AG09309 (cell line): ENCODE measurements at regions not wholly inside any gene's neighbourhood (a gene's known extent, or its start where the extent isn't known, plus 50 kb on each side); places are given as distances from the start of the nearest gene placed in this dataset.

Experiments used
- DNase-seq: peaks from one replicate; pipeline ENCODE4 v3.0.0-alpha.2; 2010; ENCODE audit warnings: low read depth
- H3K4me3 ChIP-seq: 2 replicates; pipeline ENCODE4 v1.5.1; 2011; ENCODE audit warnings: mild to moderate bottlenecking, low read depth, low read length, moderate library complexity; ENCODE audit not compliant: control insufficient read depth
- CTCF ChIP-seq: IDR thresholded peaks from 2 replicates; pipeline ENCODE4 v1.5.1; 2011; ENCODE audit warnings: mild to moderate bottlenecking, low read depth, low read length, inconsistent platforms; ENCODE audit not compliant: insufficient read depth, control insufficient read depth; ENCODE audit errors: missing control alignments

GRCh38 chr1:218869276-218869675, 304.4 kb upstream of the LYPLAL1 start:
- H3K4me3 ChIP-seq: no peak overlapping the region
- DNase-seq: no peak
- TF ChIP-seq CTCF: no peak

DNA sequence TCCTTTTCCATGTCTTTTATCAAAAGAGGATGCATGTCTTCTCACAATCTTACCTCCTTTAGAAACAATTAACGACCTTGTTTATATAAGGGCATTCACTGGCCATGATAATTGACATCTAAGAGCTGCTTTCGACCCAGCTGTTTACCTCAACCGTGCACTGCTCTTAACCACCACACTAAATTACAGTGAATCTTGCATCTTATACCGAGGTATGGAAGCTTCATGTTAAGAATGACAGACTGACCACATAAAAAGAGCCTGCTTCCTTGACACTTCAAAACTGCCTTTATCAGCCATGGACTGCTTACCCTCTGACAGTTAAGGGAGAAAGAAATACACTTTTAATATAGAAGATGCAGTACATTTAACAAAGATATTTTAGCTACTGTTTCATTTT, 301.7 kb upstream of the LYPLAL1 start:
- no peak for TF ChIP-seq CTCF
- H3K4me3 ChIP-seq: no peak overlapping the region
- no peak for DNase-seq

GRCh38 chr1:218872928-218873327, 300.8 kb upstream of the LYPLAL1 start:
- no peak for TF ChIP-seq CTCF
- no peak overlapping the region for H3K4me3 ChIP-seq
- DNase-seq: no peak

DNA sequence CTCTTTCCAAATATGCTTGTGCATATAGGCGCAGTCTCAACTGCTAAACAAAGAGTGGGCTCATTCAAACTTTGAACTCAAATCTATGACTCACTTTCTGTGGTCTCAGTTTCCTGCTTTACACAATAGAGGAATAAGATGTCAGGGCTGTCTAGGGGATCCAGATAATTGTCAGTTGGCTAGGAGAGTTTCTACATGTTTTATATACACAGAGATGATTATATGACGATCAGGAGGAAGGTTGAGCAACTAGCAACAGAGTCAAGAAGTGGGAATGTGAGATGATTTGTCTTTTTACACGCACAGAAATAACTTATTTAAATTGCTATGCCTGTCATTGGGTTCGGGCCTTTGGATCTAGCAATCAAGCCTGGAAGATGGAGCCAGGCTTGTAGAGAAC, 299.4 kb upstream of the LYPLAL1 start:
- no peak for TF ChIP-seq CTCF
- peak; percentile 82 for DNase-seq
- H3K4me3 ChIP-seq: no peak overlapping the region

DNA sequence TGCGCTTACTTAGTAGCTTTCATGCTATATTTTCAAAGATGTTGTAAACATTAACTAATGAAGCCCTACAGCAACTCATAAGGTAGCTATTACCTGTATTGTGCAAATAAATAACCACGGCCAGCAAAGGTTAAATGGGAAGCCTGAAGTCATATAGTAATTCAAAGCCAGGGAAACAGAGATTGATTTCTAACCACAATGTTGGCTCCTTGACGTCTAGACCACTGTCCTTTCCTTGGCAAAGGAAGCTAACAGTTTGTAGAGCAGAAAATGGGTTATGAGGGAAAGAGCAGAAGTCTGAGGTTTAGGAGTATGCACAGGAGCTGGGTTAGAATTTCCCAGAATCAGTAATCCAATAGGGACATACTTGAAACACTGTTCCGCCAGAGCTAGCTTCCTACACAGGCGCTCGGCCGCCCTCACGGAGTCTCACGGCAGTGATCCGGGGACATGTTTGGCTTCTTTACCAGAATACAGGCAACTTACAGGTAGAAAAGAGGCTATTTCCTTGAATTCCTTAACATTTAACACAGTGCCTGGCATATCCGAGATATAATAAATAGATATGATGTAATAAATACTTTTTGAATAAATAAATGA, 298.8 kb upstream of the LYPLAL1 start:
- DNase-seq: no peak
- no peak overlapping the region for H3K4me3 ChIP-seq
- no peak for TF ChIP-seq CTCF

GRCh38 chr1:218878369-218878768, 295.3 kb upstream of the LYPLAL1 start:
- H3K4me3 ChIP-seq: no peak overlapping the region
- no peak for TF ChIP-seq CTCF
- DNase-seq: no peak

DNA sequence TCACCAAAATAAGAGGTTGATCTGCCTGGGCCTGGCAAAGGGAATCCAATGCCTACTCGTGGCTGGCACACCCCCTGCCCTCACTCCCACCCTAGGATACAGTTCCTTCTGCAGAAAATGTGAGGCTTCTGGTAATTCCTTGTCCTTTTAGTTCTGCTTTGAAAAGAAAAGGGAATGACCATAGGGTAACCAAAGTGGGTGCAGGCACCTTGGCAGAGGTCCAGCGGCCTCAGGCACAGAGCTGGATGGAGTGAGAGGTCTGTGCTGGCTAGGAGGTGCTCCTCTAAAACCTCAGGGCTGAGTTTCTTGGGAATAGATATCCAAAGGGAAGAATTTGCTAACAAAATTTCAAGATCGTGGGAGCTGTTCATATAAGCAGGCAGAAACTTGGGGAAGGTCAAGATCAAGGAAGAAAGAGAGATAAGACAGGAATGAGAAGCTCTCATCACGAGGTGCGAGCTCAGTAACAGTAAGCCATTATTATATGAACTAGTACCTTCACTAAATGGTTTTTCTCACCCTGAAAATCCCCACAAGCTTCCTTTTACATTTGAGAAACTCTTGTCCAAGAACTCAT, 293.1 kb upstream of the LYPLAL1 start:
- no peak for DNase-seq
- no peak for TF ChIP-seq CTCF
- H3K4me3 ChIP-seq: no peak overlapping the region
